GM12873 (cell line): ENCODE measurements at regions not wholly inside any gene's neighbourhood (a gene's known extent, or its start where the extent isn't known, plus 50 kb on each side); places are given as distances from the start of the nearest gene placed in this dataset.

Experiments used
- TF ChIP-seq, protein P1 (sequence below): IDR thresholded peaks from 2 replicates; pipeline ENCODE4 v1.5.1; 2012; ENCODE audit warnings: low read depth, mild to moderate bottlenecking, moderate library complexity, low read length, control low read depth; ENCODE audit not compliant: insufficient read depth; ENCODE audit errors: missing control alignments

DNA sequence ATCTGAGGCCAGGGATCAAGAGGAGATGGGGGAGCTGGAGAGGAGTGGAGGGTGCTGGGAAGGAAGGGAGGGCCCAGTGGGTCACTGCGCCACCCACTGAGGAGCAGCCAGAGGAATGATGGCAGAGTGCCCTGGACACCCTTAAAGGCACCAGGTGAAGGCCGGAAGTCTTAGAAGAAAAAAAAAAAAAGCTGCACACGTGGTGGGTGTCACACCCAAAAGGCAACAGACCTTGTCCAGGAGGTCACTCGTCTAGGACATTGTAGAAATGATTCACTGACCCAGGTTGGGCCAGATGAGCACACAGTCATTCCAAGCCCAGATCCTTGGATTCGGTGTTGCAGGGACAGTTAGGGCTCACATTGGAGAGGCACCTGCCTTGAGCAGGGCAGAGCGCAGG is 93.5 kb upstream of the TRIM2 start:
- TF ChIP-seq, protein P1, sequence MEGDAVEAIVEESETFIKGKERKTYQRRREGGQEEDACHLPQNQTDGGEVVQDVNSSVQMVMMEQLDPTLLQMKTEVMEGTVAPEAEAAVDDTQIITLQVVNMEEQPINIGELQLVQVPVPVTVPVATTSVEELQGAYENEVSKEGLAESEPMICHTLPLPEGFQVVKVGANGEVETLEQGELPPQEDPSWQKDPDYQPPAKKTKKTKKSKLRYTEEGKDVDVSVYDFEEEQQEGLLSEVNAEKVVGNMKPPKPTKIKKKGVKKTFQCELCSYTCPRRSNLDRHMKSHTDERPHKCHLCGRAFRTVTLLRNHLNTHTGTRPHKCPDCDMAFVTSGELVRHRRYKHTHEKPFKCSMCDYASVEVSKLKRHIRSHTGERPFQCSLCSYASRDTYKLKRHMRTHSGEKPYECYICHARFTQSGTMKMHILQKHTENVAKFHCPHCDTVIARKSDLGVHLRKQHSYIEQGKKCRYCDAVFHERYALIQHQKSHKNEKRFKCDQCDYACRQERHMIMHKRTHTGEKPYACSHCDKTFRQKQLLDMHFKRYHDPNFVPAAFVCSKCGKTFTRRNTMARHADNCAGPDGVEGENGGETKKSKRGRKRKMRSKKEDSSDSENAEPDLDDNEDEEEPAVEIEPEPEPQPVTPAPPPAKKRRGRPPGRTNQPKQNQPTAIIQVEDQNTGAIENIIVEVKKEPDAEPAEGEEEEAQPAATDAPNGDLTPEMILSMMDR: no peak

DNA sequence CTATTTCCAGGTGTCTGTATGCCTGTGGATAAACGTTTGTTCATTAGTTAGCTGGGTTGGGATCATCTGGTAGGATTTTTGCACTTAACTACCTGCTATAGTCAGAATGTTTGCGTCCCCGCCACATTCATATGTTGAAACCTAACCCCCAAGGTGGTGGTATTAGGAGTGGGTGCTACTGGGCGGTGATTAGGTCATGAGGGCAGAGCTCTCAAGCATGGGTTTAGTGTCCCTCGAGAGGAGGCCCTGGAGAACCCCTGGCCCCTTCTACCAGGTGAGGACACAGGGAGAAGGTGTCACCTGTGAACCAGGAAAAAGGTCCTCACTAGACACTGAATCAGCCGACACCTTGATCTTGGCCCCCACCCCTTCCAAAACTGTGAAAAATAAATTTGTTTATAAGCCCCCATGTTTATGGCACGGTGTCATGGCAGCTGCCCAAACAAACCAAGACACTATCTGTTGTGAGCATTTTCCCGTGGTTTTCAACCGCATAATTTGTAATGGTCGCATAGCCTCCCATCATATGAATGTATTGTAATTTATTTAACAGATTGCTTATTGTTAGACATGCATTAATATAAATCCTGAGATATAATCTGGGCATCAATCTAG is 92.7 kb upstream of the TRIM2 start:
- TF ChIP-seq, protein P1: no peak

DNA sequence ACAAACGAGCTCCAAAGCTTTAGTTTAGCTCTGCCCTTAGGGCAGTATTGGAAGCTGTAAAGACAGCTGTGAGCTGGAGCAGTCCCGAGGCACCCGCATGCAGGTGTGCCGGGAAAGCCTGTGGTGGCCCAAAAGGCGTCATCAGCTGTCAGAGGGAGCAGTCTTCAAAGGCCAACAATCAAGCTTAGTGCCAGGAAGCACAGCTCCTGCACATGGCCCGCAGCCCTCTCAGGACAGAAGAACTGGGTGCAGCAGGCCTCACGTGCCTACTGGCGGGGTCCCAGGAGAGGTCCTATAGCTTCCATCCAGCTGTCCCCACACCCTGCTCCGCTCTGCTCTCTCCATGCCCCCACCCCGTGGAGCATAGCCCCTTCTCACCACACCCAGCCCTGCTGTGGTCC is 92.2 kb upstream of the TRIM2 start:
- TF ChIP-seq, protein P1: no peak

DNA sequence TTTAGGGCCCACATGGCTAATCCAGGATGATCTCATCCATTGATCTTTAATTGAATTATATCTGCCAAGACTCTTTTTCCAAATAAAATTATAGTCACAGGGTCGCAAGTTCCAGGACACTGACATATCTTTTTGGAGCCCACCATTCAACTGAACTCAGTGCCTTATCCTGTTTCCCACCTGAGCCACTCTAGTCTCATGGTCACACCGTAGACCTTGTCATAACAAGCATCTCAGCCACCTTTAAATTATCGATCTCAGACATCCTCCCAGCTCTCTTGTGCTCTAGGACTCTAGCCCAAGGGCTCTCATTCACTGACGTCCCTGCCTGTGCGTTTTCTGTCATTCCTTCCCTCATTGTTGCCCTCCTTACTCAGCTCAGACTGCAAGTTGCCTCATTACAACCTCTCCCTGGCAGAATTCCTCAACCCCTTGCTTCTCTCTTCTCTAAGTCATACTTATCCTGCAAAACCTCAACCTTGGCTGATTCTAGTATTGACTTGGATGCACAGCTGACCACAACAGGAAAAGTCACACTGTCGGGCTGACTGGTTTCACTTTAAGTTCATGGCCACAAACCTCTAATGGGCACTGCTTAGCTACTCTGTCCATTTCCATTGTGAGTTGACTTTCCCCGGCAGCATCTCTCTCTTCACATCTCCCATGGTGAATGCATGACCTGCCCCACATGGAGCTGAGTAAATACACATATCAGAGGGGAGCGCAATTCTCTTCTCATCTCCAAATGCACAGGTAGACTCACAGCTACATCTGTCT is 91.0 kb upstream of the TRIM2 start:
- TF ChIP-seq, protein P1: no peak

DNA sequence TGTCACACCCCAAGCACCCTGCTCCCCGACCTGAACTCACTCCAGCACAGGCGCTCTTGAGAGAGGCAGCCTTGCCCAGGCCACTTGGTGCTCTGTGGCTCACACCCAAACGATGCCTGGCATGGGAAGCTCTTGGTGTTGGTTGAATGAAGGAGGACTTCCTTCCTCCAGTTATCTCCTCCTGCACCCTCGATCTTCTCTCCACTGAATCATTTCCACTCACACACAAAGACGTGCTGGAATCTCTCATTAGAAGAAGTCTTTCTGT is 90.5 kb upstream of the TRIM2 start:
- TF ChIP-seq, protein P1: no peak

DNA sequence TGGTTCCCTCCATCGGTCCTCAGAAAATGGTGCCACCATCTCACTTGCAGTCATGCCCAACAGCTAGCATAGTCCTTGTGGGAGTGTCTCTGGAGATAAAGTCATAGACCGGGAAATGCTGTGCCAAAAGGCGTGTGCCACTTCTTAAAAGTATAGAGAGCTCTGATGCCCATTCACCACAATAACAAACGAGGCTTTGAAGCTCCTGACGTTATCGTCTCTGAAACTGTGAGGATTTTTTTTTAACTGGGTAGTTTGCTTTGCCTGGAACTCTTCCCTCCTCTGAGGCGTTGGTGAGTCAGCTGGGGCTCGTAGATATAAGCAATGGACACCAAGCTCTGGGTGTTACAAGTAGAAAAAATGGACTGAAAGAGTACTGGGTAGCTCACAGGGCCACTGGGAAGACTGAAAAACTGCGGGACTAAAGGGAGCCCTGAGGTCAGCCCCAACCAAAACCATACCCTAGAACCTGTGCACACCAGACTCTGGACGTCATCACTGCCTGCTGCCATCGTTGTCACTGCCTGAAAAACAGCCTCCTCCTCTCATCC is 89.4 kb upstream of the TRIM2 start:
- TF ChIP-seq, protein P1: no peak

DNA sequence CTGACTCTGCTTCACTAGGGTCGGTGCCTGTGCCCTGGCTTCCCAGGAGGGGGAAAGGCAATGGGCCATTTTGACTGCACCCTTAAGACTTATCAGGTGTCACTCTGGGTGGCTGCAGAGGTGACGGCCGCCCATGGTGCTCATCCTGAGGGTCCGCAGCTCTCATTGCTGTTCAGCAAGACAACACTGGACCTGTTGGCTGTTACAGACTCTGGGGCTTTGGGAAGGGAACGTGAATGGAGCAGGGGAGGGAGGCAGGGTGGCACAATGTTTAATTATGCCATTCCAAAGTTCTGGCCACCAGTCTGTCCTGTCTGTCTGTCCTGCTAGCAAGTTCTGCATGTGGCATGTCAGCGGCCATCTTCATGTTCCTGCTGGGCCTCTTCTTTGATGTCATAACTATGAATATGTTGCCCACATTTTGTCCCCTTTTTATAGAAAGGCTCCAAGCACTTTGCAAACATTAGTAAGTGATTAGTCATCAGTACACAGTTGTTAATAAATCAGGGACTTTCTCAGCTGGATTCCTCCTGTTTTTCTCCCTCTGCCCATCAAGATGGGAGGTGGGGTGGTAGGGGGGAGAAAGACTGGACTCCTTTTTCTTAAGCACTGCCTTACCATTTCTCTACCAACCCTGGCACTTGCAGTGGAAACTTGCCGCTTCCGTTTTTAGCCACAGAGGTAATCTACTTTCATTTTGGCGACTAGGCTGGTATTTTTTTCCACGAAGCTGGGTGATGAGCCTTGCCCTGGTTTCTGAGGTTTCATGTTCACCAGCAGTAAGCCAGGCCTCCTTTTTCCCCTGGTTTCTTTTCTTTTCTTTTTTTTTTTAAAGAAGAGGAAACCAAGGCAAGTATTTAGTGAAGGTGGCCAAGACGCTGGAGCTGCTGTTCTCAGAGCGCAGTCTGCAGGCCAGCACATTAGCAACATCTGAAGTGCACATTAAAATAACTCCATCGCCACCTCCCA is 88.6 kb upstream of the TRIM2 start:
- TF ChIP-seq, protein P1: no peak
